AG08396 (cell line): ENCODE measurements at regions not wholly inside any gene's neighbourhood (a gene's known extent, or its start where the extent isn't known, plus 50 kb on each side); places are given as distances from the start of the nearest gene placed in this dataset.

Experiments
- DNase-seq: peaks from one replicate; pipeline ENCODE4 v3.0.0; 2012; ENCODE audit warnings: low spot score, mixed read lengths

GRCh38 chr16:86403541-86404163, 106.7 kb upstream of the FOXF1 start:
- DNase-seq, result no peak

DNA sequence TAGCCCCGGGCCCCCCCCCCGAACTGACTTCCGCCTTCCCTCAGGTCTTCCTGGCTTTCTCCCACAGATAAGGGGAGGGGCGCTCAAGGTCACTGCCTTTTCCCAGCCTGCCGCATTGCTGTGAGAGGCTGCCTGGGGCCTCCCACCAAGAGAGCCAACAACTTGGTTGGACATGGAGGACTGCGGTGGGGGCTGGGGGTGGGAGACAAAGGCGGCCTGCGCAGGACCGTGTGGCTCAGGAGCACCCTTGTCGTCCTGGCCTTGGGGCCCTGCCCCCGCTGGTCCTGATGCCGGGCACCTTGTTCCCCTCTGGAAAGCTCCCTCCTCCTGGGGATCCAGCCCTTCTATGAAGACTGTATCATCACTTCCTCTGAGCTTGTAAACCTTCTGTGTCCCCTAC, 105.6 kb upstream of the FOXF1 start:
- no peak for DNase-seq

DNA sequence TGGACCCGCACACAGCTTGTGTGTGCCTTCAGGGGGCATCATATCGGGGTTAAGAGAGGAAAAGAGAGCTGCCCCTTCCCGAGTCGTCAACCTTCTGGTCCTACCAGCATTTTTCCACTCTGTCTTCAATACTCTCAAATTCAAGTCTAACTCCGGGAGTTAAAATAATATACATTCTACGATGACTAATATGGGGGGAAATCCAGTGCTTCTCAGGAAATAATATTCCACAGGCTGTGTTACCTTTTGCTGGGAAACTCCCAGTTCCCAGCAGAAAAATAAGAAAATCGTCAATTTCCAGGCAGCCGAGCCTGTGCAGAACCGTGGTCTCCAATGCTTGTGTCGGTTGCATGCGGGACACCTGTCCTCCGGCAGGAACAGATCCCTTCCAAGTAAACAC, 105.0 kb upstream of the FOXF1 start:
- DNase-seq, result no peak

DNA sequence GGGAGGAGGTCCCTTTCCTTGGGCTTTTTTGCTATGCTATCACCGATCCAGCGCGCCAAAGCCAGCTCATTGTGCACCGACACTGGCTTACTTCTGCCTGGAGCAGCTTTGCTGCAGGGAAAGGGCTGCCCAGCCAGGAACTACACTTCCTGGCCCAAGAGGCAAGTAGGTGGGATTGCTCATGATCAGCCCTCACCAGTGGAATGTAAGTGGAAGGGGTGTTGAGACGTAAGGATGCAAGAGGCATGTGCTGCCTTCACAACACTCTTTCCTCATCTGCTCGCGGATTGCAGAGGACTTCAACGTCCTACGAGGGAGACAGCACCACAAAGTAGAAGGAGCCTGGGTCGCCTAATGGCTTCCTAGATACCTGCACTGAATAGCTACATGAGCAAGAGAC, 104.3 kb upstream of the FOXF1 start:
- DNase-seq, result no peak

DNA sequence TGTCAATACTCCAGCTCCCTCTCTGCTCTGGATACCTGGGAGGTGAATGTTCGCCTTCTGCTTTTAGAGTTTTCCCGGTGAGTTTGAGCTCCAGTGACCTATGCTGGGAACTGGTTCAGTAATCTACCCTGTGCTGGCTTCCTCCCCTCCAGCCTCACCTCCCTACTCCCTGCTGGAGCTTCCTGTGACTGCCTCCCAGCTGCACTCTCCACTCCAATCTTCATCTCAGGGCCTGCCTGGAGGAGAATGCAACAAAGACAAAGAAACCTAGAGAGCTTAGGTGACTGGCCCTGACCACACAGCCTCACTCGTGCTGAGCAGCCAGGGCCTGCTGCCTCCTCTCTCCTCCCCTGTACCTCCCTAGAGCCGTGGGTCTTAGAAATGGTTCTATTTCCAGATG, 101.6 kb upstream of the FOXF1 start:
- DNase-seq, result no peak

GRCh38 chr16:86410081-86410480, 100.2 kb upstream of the FOXF1 start:
- no peak for DNase-seq

DNA sequence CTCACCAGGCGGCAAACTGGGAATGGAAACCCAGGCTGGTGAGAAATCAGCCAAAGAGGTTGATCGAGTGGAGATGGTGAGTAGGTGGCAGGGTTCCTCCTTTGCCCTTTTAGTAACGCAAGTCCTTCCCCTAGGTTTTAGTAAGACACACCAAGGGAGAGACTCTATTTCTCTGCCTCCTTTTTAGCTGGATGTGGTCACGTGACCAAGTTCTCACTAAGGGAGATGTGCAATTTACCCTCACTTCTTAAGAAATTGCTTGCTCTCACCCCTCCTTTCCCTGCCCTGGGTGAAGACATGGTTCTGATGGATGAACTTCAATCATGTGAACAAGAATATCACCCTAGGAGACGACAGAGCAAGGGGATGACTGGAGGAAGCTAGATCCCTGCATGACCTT, 99.8 kb upstream of the FOXF1 start:
- no peak for DNase-seq

GRCh38 chr16:86411897-86412296, 98.4 kb upstream of the FOXF1 start:
- no peak for DNase-seq

- DNase-seq, result no peak
These were observed 95.2 kb upstream of the FOXF1 start for GRCh38 chr16:86414991-86415740.

- no peak for DNase-seq
These were observed 91.3 kb upstream of the FOXF1 start for GRCh38 chr16:86418981-86419380.

DNA sequence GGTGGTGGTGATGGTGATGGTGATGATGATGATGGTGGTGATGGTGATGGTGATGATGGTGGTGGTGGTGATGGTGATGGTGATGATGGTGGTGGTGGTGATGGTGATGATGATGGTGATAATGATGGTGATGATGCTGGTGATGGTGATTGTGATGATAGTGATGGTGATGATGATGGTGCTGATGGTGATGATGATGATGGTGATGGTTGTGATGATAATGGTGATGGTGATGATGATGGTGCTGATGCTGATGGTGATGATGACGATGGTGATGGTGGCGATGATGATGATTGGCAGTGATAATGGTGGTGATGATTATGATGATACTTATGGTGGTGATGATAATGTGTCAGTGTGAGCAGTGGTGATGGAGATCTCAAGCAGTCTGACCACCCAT, 90.8 kb upstream of the FOXF1 start:
- no peak for DNase-seq

- DNase-seq, result no peak
These were observed 88.3 kb upstream of the FOXF1 start for GRCh38 chr16:86421995-86422394.

- peak; percentile 39 for DNase-seq
These were observed 85.9 kb upstream of the FOXF1 start for GRCh38 chr16:86424398-86424797.

DNA sequence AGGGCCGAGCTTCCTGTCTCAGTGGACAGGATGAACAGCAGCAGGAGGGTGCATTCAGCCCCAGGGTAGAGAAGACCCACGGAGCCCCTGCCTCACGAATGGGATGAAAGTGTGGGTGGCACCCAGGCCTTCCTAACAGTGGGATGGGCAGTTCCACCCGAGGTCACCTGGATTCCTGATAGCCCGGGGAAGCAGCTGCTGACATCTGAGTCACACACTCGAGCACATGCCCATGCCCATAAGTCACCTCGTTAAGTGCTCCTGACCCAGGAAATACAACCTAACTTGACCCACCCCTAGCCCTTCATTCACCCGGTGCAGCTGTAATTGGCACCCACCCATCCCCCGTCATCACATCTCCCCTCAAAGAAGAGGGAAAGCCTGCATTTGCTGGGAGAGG, 85.3 kb upstream of the FOXF1 start:
- no peak for DNase-seq

DNA sequence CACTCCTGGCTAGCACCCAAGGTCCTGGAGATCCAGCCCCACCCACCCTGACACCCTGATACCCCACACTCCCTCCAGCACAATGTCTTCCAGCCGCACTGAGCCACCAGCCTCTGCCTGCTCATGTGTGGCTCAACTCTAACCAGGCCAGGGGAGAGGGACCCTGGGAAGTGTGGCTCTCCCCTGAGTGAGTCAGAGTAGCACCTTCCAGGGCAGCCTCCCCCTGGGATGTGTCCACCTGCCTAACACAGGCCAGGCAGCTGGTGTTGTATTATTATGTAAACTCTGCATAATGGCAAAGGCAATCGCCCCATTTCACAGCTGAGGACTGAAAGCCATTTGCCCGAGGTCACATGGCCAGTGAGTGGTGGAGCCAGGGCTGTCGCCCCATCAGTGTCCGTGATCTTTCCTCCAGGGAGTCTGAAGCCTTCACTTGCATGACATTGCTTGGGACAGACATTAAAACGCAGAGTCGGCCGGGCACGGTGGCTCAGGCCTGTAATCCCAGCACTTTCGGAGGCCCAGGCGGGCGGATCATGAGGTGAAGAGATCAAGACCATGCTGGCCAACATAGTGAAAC, 84.2 kb upstream of the FOXF1 start:
- DNase-seq, result no peak

DNA sequence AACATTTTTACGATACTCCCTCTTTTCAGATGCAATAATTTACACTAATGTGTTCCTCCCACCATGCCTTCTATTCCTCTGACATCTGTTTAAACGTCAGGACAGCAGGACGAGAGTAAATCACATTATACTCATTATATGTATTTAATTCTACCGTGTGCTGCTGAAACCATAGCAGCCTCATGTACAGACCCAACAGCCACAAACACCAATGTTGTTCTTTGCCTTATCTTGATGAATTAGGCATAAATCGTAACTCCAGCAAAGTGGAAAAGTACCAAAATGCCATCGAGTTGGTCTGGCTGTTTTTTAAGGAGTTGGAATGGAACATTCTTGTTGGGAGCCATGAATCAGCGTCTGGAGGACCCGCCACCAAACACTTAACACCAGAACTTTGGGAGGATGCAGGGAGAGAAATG, 82.9 kb upstream of the FOXF1 start:
- DNase-seq, result no peak

DNA sequence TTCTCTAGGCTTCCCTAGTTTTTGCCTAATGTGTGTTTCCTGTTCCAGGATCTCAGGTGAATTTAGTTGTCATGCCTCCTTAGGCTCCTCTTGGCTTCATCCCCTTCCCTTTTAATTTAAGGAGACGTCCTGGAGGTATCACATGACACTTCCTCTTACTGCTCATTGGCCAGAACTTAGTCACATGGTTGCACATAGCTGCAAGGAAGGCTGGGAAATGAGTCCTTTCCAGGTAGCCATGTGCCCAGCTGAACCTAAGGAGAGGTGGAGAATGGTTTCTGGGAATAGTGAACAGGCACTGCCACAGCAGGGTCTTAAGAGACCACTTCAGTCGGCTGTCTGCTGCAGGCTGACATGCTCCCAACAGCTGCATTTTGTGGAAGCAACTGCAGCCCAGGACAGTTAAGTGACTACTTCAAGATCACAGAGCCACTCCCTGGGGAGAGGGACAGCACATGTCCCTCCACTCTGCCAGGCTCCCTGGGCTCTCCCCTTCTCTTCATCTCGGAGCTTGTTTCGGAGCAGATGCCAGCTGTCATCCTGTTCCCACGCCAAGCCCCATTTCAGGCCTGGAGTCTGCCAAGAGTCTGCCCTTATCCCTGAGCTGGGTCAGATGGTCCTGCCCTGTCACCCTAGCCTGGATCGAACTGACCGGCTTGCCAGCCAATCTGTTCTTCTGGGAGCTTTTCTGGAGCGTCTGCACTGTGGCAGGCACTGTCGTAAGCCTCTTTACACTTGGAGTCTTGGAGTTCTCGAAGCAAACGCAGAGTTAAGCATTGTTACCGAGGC, 81.4 kb upstream of the FOXF1 start:
- DNase-seq, result no peak

DNA sequence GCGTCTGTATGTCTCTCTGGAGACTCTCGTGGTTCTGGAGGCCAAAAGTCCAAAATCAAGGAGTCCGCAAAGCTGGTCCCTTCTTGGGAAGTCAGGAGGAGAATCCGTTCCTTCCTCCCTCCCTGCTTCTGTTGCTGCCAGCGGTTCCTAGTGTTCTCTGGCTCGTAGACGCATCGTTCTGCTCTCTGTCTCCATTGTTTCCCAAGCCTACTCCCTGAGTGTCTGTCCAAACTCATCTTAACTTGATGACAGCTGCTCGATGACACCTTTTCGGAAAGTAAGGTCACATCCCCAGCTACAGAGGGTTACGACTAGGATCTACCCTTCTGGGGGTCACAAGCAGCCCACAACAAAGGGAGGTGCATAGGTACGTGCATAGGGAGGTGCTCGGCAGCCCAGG, 80.7 kb upstream of the FOXF1 start:
- no peak for DNase-seq

DNA sequence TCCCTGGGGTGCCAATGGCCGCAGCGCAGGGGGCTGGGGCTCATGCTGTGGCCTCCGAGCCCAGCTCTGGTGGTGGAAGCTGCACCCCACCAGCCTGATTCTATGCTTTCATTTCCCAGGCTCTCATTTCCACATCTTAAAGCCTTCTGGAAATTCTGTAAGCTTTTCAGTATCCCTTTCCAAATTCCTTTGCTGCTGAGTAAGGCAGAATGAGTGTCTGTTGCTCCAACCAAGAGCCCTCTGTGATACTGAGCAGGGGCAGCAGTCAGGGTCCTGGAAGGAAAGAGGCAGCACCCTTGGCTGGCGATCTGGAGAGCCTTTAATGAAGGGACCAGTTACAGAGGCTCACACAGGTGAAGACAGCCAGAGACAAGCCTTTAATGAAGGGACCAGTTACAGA, 79.5 kb upstream of the FOXF1 start:
- DNase-seq, result peak; percentile 42

DNA sequence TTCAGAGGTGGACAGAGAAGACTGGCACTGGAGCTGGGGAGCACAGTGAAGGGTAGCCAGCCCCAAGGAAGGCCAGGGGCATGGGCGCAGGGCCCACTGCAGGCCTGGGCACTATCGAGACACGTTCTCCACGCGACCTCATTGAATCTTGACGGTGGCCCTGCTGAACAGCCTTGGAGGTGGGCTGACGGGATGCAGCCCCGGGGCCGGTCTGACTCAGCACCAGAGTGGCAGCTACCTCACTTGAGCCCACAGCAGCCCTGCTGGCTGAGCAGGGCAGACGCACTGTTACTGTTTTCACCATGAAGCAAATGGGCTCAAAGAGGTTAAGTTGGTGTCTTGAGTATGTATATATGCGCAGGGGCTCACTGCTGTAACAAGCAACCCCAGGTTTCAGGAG, 78.8 kb upstream of the FOXF1 start:
- no peak for DNase-seq

DNA sequence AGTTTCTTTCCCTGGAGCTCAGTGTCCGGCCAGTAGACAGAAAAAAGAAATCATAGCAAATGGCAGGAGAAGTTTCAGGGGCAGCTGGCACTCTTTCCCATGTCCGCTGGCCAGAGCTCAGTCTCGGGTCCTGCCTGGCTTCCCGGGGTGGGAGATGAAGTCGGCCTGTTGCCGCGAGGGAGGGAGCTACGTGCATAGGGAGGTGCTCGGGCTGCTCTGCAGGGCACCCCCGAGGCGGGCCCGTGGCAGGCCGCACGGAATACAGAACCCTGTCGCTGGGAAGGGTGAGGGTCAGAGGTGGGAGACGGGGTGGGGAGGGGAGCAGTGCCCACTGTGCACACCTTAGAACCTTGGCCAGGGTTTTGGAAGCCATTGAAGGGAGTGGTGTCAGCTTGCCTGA, 78.3 kb upstream of the FOXF1 start:
- DNase-seq, result no peak

DNA sequence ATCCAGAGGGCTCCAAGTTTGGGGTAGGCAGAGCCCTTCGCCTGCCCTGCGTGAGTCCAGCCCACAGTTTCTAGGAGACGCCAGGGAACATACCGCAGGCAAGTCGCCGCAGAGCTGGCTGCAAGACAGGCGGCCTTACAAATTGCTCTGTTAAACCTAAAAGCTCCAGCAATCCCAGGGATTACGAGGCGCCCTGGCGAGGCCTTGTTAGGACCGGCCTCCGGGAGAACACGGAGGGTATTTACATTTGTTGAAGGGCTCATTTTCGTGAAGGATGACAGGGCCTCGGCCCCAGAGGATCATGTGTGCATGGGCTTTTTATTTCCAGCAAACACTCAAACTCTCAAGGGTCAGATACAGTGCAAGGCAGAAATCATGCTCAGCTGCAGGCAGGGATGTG, 77.6 kb upstream of the FOXF1 start:
- no peak for DNase-seq
